PFSK-1 (cell line): ENCODE measurements at regions not wholly inside any gene's neighbourhood (a gene's known extent, or its start where the extent isn't known, plus 50 kb on each side); places are given as distances from the start of the nearest gene placed in this dataset.

Experiments used
- FOXP2 ChIP-seq: optimal IDR thresholded peaks from 2 replicates; pipeline ENCODE3; 2011; ENCODE audit warnings: borderline replicate concordance, control low read depth, inconsistent platforms; ENCODE audit not compliant: insufficient read depth; ENCODE audit errors: extremely low read length, extremely low read depth
- POLR2AphosphoS5 ChIP-seq: IDR thresholded peaks from 2 replicates; pipeline ENCODE4 v1.6.1; 2012; ENCODE audit warnings: low read depth, mild to moderate bottlenecking, control low read depth, low read length, moderate library complexity
- SIN3A ChIP-seq: IDR thresholded peaks from 2 replicates; pipeline ENCODE4 v1.6.1; 2012; ENCODE audit warnings: mild to moderate bottlenecking, low read length, moderate library complexity, borderline replicate concordance; ENCODE audit not compliant: insufficient read depth
- TAF1 ChIP-seq: IDR thresholded peaks from 2 replicates; pipeline ENCODE4 v1.6.1; 2012; ENCODE audit warnings: low read length, control low read depth, borderline replicate concordance; ENCODE audit not compliant: insufficient read depth
- TF ChIP-seq, protein P1 (sequence below), 2 experiments: IDR thresholded peaks; 2 replicates each; pipeline versions ENCODE4 v1.6.1 to v1.8.0; 2011 to 2012; ENCODE audit warnings: low read depth in 2 of 2, low read length in 2 of 2, control low read depth in 1 of 2, inconsistent platforms in 1 of 2, mild to moderate bottlenecking in 1 of 2, moderate library complexity in 1 of 2; ENCODE audit not compliant: insufficient read depth in 1 of 2

DNA sequence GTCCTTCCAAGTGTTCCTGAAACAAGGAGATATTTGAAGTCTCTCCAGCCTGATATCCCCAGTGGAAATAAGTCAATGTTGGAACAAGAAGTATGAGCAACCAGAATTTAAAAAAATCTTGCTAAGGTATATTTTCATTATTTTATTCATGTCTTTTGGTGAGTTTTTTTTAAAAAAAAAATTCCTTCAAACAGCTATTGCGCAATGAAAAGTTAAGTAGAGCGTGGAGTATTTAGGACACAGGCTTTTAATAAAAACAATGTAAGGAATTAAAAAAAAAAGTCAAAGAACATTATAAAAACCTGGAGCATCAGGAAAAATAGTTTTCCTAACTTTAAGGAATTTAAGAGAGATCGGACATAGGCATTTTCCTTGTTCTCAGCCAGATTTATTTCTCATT lies 940.4 kb downstream of the KCNJ2 start:
- TF ChIP-seq TAF1: no peak
- TF ChIP-seq FOXP2: no peak
- TF ChIP-seq, protein P1, sequence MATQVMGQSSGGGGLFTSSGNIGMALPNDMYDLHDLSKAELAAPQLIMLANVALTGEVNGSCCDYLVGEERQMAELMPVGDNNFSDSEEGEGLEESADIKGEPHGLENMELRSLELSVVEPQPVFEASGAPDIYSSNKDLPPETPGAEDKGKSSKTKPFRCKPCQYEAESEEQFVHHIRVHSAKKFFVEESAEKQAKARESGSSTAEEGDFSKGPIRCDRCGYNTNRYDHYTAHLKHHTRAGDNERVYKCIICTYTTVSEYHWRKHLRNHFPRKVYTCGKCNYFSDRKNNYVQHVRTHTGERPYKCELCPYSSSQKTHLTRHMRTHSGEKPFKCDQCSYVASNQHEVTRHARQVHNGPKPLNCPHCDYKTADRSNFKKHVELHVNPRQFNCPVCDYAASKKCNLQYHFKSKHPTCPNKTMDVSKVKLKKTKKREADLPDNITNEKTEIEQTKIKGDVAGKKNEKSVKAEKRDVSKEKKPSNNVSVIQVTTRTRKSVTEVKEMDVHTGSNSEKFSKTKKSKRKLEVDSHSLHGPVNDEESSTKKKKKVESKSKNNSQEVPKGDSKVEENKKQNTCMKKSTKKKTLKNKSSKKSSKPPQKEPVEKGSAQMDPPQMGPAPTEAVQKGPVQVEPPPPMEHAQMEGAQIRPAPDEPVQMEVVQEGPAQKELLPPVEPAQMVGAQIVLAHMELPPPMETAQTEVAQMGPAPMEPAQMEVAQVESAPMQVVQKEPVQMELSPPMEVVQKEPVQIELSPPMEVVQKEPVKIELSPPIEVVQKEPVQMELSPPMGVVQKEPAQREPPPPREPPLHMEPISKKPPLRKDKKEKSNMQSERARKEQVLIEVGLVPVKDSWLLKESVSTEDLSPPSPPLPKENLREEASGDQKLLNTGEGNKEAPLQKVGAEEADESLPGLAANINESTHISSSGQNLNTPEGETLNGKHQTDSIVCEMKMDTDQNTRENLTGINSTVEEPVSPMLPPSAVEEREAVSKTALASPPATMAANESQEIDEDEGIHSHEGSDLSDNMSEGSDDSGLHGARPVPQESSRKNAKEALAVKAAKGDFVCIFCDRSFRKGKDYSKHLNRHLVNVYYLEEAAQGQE (IDR thresholded peaks at IDR 0.05; ENCODE audit: insufficient read depth in 1 of 2, low read depth in 2 of 2, low read length in 2 of 2): no peak
- TF ChIP-seq POLR2AphosphoS5: no peak
- no peak for TF ChIP-seq SIN3A

DNA sequence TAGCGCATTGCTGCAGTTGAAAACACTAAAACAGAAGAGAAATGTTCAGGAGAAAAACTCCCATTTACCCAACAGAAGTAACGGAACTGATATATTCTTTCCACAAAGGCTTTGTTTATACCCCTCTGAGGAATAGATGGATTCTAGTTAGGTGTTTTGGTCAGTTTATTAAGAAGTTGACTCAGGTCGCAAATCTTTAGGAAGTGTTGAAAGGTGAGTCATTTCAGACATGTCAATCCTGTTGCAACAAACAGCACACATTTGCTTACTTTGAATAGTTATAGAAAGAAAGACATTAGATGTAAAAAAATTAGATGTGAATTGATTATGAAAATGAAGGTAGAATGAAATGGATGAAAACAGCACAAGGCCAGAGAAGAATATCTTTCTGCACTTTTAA lies 941.0 kb downstream of the KCNJ2 start:
- TF ChIP-seq POLR2AphosphoS5: no peak
- TF ChIP-seq SIN3A: no peak
- no peak for TF ChIP-seq FOXP2
- TF ChIP-seq, protein P1 (IDR thresholded peaks at IDR 0.05; ENCODE audit: insufficient read depth in 1 of 2, low read depth in 2 of 2, low read length in 2 of 2): no peak
- TF ChIP-seq TAF1: no peak

DNA sequence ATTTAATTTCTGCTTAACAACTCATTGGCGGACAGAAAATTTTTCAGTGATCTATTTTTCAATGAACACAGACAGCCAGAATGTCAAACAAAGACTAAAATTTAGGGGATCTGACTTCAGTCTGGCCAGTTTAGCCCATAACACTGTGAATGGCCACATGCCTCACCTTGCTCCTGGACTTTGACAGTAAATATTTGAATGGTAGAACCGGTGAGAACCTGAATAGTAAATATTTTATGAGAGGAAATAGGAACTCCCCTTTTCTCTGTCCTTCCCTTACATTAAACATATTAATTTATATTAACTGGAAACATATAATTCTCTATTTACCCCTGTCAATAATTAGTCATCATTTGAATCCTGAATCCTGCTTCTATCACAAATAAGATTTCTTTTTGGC lies 942.1 kb downstream of the KCNJ2 start:
- TF ChIP-seq, protein P1 (IDR thresholded peaks at IDR 0.05; ENCODE audit: insufficient read depth in 1 of 2, low read depth in 2 of 2, low read length in 2 of 2): no peak
- TF ChIP-seq FOXP2: no peak
- TF ChIP-seq SIN3A: no peak

DNA sequence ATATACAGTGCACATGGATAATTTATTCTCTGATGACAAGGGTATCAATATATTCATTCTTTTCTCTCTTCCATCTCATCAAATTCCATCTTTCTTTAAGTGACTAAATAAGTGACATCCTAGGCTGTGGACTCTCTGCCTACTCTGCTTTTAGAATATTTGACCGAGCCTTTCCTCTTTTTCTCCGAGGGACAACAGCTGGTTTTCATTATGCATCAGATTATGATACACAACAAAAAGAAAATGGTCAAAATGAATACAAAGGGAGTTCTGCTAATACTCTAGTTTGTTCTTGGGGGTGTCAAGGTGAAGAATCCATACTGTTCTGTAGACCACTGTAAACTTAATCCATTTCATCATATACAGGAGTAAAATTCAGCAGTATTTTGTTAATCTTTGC lies 942.6 kb downstream of the KCNJ2 start:
- TF ChIP-seq, protein P1 (IDR thresholded peaks at IDR 0.05; ENCODE audit: insufficient read depth in 1 of 2, low read depth in 2 of 2, low read length in 2 of 2): no peak
- TF ChIP-seq TAF1 (no peak), FOXP2 (no peak), SIN3A (no peak), POLR2AphosphoS5 (no peak)

DNA sequence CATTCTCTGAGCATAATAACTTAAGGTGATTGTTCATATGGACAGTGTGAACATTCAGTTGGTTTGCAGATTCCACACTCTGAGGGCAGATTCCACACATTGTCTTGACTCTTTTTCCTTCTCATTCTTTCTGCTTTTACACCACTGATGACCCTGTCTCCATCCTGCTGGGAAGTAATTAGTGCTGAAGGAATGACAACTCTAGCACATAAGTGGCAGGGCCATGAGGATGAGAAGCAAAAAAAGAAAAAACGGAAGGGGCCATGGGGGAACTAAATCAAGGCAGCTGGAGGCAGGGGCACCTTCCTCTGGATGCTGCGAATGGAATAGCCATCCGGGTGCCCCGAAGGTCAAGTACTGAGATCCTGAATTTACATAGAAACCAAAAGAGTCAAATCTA lies 944.0 kb downstream of the KCNJ2 start:
- TF ChIP-seq TAF1: no peak
- TF ChIP-seq FOXP2: no peak
- TF ChIP-seq, protein P1 (IDR thresholded peaks at IDR 0.05; ENCODE audit: insufficient read depth in 1 of 2, low read depth in 2 of 2, low read length in 2 of 2): no peak
- TF ChIP-seq POLR2AphosphoS5: no peak
- TF ChIP-seq SIN3A: no peak
